ENCODE measurements at regions not wholly inside any gene's neighbourhood (a gene's known extent, or its start where the extent isn't known, plus 50 kb on each side); places are given as distances from the start of the nearest gene placed in this dataset.

DNA sequence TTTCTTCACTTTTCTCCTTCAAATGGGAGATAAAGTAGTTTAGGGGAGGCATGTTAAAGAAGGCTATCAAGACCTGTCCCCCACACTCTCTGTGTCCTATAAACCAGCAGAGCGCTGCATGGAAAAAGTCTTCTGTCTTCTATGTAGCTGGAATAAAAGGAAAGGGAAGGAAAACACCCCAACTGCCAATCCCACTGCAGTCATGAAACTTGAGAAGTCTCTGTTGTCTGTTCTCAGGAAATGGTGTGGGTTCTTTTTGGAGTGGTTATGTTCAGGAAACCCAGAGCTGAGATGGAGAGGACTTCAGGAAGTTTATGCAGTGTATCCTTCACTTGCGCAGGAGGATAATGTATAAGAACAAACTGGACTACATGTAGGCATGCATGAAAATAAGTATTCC lies 274.3 kb downstream of the GAS1 start:
- TF ChIP-seq, protein P1, sequence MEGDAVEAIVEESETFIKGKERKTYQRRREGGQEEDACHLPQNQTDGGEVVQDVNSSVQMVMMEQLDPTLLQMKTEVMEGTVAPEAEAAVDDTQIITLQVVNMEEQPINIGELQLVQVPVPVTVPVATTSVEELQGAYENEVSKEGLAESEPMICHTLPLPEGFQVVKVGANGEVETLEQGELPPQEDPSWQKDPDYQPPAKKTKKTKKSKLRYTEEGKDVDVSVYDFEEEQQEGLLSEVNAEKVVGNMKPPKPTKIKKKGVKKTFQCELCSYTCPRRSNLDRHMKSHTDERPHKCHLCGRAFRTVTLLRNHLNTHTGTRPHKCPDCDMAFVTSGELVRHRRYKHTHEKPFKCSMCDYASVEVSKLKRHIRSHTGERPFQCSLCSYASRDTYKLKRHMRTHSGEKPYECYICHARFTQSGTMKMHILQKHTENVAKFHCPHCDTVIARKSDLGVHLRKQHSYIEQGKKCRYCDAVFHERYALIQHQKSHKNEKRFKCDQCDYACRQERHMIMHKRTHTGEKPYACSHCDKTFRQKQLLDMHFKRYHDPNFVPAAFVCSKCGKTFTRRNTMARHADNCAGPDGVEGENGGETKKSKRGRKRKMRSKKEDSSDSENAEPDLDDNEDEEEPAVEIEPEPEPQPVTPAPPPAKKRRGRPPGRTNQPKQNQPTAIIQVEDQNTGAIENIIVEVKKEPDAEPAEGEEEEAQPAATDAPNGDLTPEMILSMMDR (IDR thresholded peaks at IDR 0.05; ENCODE audit: insufficient read depth, low read depth, low read length, missing control alignments): no peak
- H3K4me3 ChIP-seq (ENCODE audit: low read length): no peak overlapping the region
- DNase-seq (ENCODE audit: low read depth): no peak

DNA sequence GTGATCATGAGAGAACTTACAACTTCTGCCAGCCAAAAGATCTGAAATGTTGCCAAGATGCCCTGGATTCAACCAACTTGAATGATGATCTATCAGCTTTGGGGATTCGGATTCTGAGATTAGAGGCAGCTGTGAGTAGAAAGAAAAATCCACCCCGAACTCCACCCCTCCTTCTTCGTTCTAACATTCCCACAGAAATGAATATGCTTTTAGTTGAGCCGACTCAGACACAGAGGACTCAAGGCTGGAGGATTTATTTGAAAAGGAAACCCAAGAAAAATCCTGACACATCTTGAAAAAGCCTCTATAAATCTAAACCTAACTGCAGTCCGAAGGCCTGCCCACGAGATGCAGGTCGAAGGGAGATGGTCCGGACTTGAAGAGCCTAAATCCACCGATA lies 275.0 kb downstream of the GAS1 start:
- DNase-seq (ENCODE audit: low read depth): no peak
- TF ChIP-seq, protein P1 (IDR thresholded peaks at IDR 0.05; ENCODE audit: insufficient read depth, low read depth, low read length, missing control alignments): no peak
- H3K4me3 ChIP-seq (ENCODE audit: low read length): no peak overlapping the region

DNA sequence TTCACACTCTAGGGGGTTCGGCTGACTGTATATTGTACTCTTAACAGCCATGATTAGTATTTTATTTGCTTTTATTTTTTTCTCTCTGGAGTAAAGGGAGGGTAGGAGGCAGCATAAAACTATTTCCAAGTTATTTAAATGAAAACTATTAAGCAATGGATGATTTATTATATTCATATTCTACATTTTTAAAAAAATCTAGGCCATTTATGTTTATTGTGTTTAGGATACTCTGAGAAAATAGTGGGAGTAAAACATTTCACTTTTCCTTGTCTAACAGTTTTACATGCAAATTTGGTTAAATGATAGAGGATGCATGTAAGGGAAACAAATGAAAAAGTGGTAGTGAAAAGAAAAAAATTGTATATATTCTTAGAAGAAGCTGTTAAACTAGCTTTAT lies 276.3 kb downstream of the GAS1 start:
- TF ChIP-seq, protein P1 (IDR thresholded peaks at IDR 0.05; ENCODE audit: insufficient read depth, low read depth, low read length, missing control alignments): no peak
- H3K4me3 ChIP-seq (ENCODE audit: low read length): no peak overlapping the region
- DNase-seq (ENCODE audit: low read depth): no peak

DNA sequence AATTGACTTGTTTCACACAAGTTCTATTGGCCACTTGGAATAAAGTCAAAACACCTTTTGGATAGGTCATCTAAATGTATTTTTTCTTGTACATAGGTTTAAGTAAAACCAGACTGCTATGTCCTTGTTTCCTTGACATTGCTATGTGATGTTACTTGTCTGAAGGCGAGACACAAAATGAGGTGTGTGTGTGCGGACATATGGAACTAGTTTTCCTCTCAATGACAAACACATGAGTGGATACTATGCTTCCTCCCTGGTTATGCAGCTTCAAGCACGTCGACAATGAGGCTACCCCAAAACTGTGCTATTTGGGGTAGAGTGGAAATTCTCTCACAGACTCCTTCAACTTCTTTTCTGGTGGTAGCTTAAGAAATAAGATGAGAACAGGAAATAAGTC lies 276.8 kb downstream of the GAS1 start:
- TF ChIP-seq, protein P1 (IDR thresholded peaks at IDR 0.05; ENCODE audit: insufficient read depth, low read depth, low read length, missing control alignments): no peak
- no peak for DNase-seq (ENCODE audit: low read depth)
- H3K4me3 ChIP-seq (ENCODE audit: low read length): no peak overlapping the region

DNA sequence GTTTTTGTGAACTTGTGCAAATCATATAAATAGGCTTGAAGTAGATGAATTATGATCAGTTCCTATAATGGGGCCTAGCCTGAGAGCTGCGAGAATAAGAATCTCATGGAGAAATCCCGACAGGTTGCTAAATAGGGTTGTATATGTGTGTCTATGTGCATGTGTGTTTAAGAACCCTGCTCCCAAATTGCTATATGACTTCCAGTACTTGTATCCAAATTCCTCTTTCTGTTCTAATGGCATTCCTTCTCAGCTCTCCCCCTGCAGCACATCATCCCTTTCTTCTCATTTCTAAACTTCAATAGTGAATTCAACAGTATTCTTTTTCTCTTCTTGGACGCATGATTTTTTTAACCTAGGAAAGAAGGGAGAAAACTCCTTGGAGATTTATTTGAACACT lies 277.2 kb downstream of the GAS1 start:
- H3K4me3 ChIP-seq (ENCODE audit: low read length): no peak overlapping the region
- no peak for DNase-seq (ENCODE audit: low read depth)
- TF ChIP-seq, protein P1 (IDR thresholded peaks at IDR 0.05; ENCODE audit: insufficient read depth, low read depth, low read length, missing control alignments): no peak

DNA sequence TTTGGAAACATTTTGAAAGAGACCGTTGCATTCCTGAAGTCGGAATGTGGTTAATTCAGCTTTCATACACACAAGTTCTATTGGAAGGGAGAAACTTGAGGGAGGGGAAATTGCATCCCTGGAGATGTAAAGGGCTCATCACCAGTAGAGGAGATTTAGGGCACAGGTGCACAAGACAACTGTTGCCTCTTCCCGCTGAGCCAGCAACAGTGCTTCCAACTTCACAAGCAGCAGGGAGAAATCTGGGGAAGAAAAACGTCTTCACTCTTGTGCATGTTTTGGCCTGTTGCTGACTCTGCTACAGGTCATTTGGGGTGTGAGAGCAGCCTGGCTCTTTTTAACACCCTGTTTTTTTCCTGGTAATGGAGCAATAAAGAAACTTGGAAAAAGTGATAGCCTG lies 277.9 kb downstream of the GAS1 start:
- H3K4me3 ChIP-seq (ENCODE audit: low read length): no peak overlapping the region
- TF ChIP-seq, protein P1 (IDR thresholded peaks at IDR 0.05; ENCODE audit: insufficient read depth, low read depth, low read length, missing control alignments): no peak
- peak; percentile 58 for DNase-seq (ENCODE audit: low read depth)

DNA sequence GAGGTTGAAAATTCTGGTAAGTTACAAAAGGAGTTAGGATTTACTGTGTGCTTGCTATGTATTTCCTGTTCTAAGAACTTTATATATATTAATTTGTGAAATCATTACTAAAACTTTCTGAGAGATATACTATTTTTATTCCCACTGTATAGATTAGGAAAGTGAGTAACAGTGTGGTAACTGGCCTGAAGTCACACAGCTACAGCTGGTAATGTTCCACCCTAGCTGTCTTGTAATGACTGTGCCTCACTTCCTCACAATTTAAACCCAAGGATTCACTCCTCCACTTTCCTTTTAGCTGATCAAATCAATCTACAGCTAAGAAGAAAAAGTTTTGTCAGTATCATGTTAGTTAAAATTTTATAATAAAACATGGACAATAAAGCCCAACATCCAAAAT lies 278.8 kb downstream of the GAS1 start:
- no peak overlapping the region for H3K4me3 ChIP-seq (ENCODE audit: low read length)
- DNase-seq (ENCODE audit: low read depth): peak; percentile 5
- TF ChIP-seq, protein P1 (IDR thresholded peaks at IDR 0.05; ENCODE audit: insufficient read depth, low read depth, low read length, missing control alignments): no peak

Data from epithelial cell of esophagus (primary cell).